ENCODE measurements at regions not wholly inside any gene's neighbourhood (a gene's known extent, or its start where the extent isn't known, plus 50 kb on each side); places are given as distances from the start of the nearest gene placed in this dataset.

- TF ChIP-seq CTCF (conservative IDR thresholded peaks at IDR 0.05; ENCODE audit: low read depth in 2 of 2) (no peak), POLR2AphosphoS5 (IDR thresholded peaks at IDR 0.05; ENCODE audit: low read depth) (no peak), EZH2 (IDR thresholded peaks at IDR 0.05; ENCODE audit: low read depth, unreplicated experiment) (no peak), EZH2phosphoT487 (IDR thresholded peaks at IDR 0.05; ENCODE audit: unreplicated experiment) (no peak), ZNF114 (CRISPR knock-in tag; IDR thresholded peaks at IDR 0.05) (no peak)
These were observed 104.7 kb upstream of the NR2F2 start for GRCh38 chr15:96225642-96226259.
